SKM-1 treated with dmso at 0.1 percent for 144 hours (cell line): ENCODE measurements at regions not wholly inside any gene's neighbourhood (a gene's known extent, or its start where the extent isn't known, plus 50 kb on each side); places are given as distances from the start of the nearest gene placed in this dataset.
"Not testable (repeated sequence)": the region's sequence is repeated elsewhere in the genome, so short reads cannot be mapped to it uniquely, and the experiment has no call there.

ENCODE experiments used
- DNase-seq: peaks from one replicate; lab custom pipeline; 2025; ENCODE audit not compliant: unreplicated experiment; lab: John Stamatoyannopoulos, UW

DNA sequence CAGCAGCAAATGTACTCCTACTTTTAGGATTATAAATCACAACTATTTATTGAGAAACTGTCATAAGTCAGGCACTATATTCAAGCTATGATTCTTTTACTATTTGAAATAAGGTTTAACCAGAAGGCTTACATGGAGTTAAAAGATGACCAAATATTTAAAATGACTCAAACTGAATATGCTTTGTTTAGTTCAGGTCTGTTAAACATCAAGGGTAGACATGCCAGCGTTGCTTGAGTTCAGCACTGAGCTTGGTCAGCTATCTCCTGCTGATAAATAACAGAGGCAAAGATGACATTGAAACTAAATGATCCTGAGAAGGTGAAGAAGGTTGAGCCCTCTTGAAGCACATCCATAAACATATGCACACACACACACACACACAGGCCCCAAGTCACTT is 305.6 kb downstream of the ANKRD30BL start:
- DNase-seq, result not testable (repeated sequence)

DNA sequence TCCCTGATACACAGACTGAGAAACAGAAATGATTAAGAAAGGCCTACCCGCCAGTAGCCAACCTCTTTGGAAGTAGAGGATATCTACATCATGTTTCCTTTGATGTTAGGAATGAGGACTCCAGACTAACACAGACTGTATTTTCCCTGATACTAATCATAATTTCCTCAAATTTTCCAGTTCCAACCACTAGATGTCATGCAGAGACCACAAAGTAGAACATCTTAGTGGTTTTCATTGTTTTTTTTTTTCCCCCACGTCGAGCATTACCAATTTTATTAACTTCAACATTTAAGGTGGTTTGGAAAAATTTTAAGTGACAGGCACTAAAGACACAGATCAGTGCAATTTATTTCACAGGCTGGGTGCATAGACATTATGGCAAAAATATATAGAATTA is 303.6 kb downstream of the ANKRD30BL start:
- peak; percentile 2 for DNase-seq
